Lower leg skin (tissue), 3 donors: ENCODE measurements at regions not wholly inside any gene's neighbourhood (a gene's known extent, or its start where the extent isn't known, plus 50 kb on each side); places are given as distances from the start of the nearest gene placed in this dataset.

ENCODE experiments used
- CTCF ChIP-seq, 3 donors: fragments of 450-650 bp; IDR thresholded peaks; one replicate each; pipeline ENCODE4 v1.5.1; 2016; ENCODE audit warnings: antibody characterized with exemption in 3 of 3, mild to moderate bottlenecking in 3 of 3, moderate library complexity in 2 of 3
- POLR2A ChIP-seq, 2 donors: fragments of 450-650 bp; IDR thresholded peaks; one replicate each; pipeline ENCODE4 v1.6.1; 2016 to 2017; ENCODE audit warnings: antibody characterized with exemption in 2 of 2, mild to moderate bottlenecking in 1 of 2, moderate library complexity in 1 of 2

GRCh38 chr11:115707180-115707905, 203.1 kb upstream of the CADM1 start:
- no peak for TF ChIP-seq POLR2A (IDR thresholded peaks at IDR 0.05)
- TF ChIP-seq CTCF (IDR thresholded peaks at IDR 0.05): no peak
